Adrenal gland (tissue), 5 donors: ENCODE measurements at regions not wholly inside any gene's neighbourhood (a gene's known extent, or its start where the extent isn't known, plus 50 kb on each side); places are given as distances from the start of the nearest gene placed in this dataset.

ENCODE experiments used
- POLR2A ChIP-seq, 2 donors: fragments of 450-650 bp; IDR thresholded peaks; one replicate each; pipeline ENCODE4 v1.6.1; 2017; ENCODE audit warnings: antibody characterized with exemption in 2 of 2, mild to moderate bottlenecking in 2 of 2, moderate library complexity in 1 of 2
- TF ChIP-seq, protein P1 (sequence below), 6 experiments: fragments of 450-650 bp in 4 of 6; fragments of 200-600 bp in 2 of 6; sonication (generic) in 1 of 6; IDR thresholded peaks; 1 replicate in 5 of 6; 2 replicates in 1 of 6; pipeline versions ENCODE4 v1.5.1 to v1.8.0; 2016 to 2021; ENCODE audit warnings: antibody characterized with exemption in 6 of 6, mild to moderate bottlenecking in 2 of 6, moderate library complexity in 1 of 6
- donor health status: DM: no; HTN: no; CAD: no.

- no peak for TF ChIP-seq POLR2A (IDR thresholded peaks at IDR 0.05)
- TF ChIP-seq, protein P1, sequence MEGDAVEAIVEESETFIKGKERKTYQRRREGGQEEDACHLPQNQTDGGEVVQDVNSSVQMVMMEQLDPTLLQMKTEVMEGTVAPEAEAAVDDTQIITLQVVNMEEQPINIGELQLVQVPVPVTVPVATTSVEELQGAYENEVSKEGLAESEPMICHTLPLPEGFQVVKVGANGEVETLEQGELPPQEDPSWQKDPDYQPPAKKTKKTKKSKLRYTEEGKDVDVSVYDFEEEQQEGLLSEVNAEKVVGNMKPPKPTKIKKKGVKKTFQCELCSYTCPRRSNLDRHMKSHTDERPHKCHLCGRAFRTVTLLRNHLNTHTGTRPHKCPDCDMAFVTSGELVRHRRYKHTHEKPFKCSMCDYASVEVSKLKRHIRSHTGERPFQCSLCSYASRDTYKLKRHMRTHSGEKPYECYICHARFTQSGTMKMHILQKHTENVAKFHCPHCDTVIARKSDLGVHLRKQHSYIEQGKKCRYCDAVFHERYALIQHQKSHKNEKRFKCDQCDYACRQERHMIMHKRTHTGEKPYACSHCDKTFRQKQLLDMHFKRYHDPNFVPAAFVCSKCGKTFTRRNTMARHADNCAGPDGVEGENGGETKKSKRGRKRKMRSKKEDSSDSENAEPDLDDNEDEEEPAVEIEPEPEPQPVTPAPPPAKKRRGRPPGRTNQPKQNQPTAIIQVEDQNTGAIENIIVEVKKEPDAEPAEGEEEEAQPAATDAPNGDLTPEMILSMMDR (IDR thresholded peaks at IDR 0.05) = no peak
Observed at GRCh38 chr11:90774727-90775566, 552.1 kb upstream of the CHORDC1 start.
